H9 (cell line): ENCODE measurements at regions not wholly inside any gene's neighbourhood (a gene's known extent, or its start where the extent isn't known, plus 50 kb on each side); places are given as distances from the start of the nearest gene placed in this dataset.

Source experiments
- DNase-seq: peaks from one replicate; pipeline ENCODE4 v3.0.0-alpha.2; 2017
- H2AFZ ChIP-seq: one replicate; pipeline ENCODE4 v1.6.1; 2013; ENCODE audit warnings: mild to moderate bottlenecking, low read length, control low read depth, moderate library complexity
- H2AK5ac ChIP-seq: 2 replicates; pipeline ENCODE4 v1.6.1; 2013; ENCODE audit warnings: low read length, control low read depth, mixed read lengths; ENCODE audit not compliant: insufficient read length
- H2BK120ac ChIP-seq: one replicate; pipeline ENCODE4 v1.6.1; 2013; ENCODE audit warnings: low read depth, mild to moderate bottlenecking, low read length, control low read depth, inconsistent platforms; ENCODE audit not compliant: poor library complexity, severe bottlenecking
- H2BK12ac ChIP-seq: 2 replicates; pipeline ENCODE4 v1.6.1; 2013; ENCODE audit warnings: low read length, control low read depth, mixed read lengths, low read depth; ENCODE audit not compliant: insufficient read length
- H2BK15ac ChIP-seq: 2 replicates; pipeline ENCODE4 v1.6.1; 2013; ENCODE audit warnings: low read depth, low read length, control low read depth
- H2BK20ac ChIP-seq: one replicate; pipeline ENCODE4 v1.6.1; 2013; ENCODE audit warnings: low read depth, mild to moderate bottlenecking, low read length, control low read depth, inconsistent platforms; ENCODE audit not compliant: poor library complexity, severe bottlenecking
- H2BK5ac ChIP-seq: 2 replicates; pipeline ENCODE4 v1.6.1; 2013; ENCODE audit warnings: low read length, control low read depth, mixed read lengths; ENCODE audit not compliant: insufficient read length
- H3K14ac ChIP-seq: 2 replicates; pipeline ENCODE4 v1.6.1; 2013; ENCODE audit warnings: low read length, control low read depth; ENCODE audit not compliant: insufficient read depth
- H3K18ac ChIP-seq: 2 replicates; pipeline ENCODE4 v1.6.1; 2013; ENCODE audit warnings: low read depth, mild to moderate bottlenecking, mixed read lengths, low read length, control low read depth; ENCODE audit not compliant: insufficient read length
- H3K23ac ChIP-seq: 2 replicates; pipeline ENCODE4 v1.6.1; 2013; ENCODE audit warnings: low read length, control low read depth, mixed read lengths, low read depth; ENCODE audit not compliant: insufficient read length
- H3K23me2 ChIP-seq: 2 replicates; pipeline ENCODE4 v1.6.1; 2013; ENCODE audit warnings: low read depth, mild to moderate bottlenecking, mixed read lengths, low read length, control low read depth; ENCODE audit not compliant: insufficient read length, poor library complexity, severe bottlenecking
- H3K27ac ChIP-seq: 2 replicates; pipeline ENCODE4 v1.5.1; 2013; ENCODE audit warnings: low read length, control low read depth, mixed read lengths, low read depth; ENCODE audit not compliant: insufficient read length
- H3K27me3 ChIP-seq: 2 replicates; pipeline ENCODE4 v1.6.1; 2013; ENCODE audit warnings: low read length, control low read depth, inconsistent platforms; ENCODE audit not compliant: insufficient read depth
- H3K4ac ChIP-seq: 2 replicates; pipeline ENCODE4 v1.6.1; 2013; ENCODE audit warnings: low read depth, mild to moderate bottlenecking, control low read depth, inconsistent platforms, low read length, moderate library complexity
- H3K4me1 ChIP-seq: 2 replicates; pipeline ENCODE4 v1.6.1; 2013; ENCODE audit warnings: low read length, control low read depth, inconsistent platforms; ENCODE audit not compliant: insufficient read depth
- H3K4me2 ChIP-seq: 2 replicates; pipeline ENCODE4 v1.6.1; 2013; ENCODE audit warnings: low read length, control low read depth, mixed read lengths; ENCODE audit not compliant: insufficient read length, insufficient read depth
- H3K56ac ChIP-seq: 2 replicates; pipeline ENCODE4 v1.6.1; 2013; ENCODE audit warnings: low read depth, mild to moderate bottlenecking, mixed read lengths, low read length, control low read depth; ENCODE audit not compliant: insufficient read length
- H3K79me1 ChIP-seq: 2 replicates; pipeline ENCODE4 v1.6.1; 2013; ENCODE audit warnings: low read depth, mild to moderate bottlenecking, moderate library complexity, low read length, control low read depth, inconsistent platforms; ENCODE audit not compliant: insufficient read depth, poor library complexity, severe bottlenecking
- H3K79me2 ChIP-seq: 2 replicates; pipeline ENCODE4 v1.6.1; 2013; ENCODE audit warnings: low read length, control low read depth, inconsistent platforms; ENCODE audit not compliant: insufficient read depth
- H3K9ac ChIP-seq: 2 replicates; pipeline ENCODE4 v1.6.1; 2013; ENCODE audit warnings: low read length, control low read depth, mixed read lengths; ENCODE audit not compliant: insufficient read length; ENCODE audit errors: extremely low read depth
- H3K9me3 ChIP-seq: one replicate; pipeline ENCODE4 v1.6.1; 2013; ENCODE audit warnings: low read depth, low read length, inconsistent platforms; ENCODE audit not compliant: control insufficient read depth
- H3T11ph ChIP-seq: one replicate; pipeline ENCODE4 v1.6.1; 2013; ENCODE audit warnings: mild to moderate bottlenecking, low read length, control low read depth, inconsistent platforms
- H4K20me1 ChIP-seq: one replicate; pipeline ENCODE4 v1.6.1; 2013; ENCODE audit not compliant: control insufficient read depth, insufficient read length, insufficient read depth
- H4K5ac ChIP-seq: 2 replicates; pipeline ENCODE4 v1.6.1; 2013; ENCODE audit warnings: low read depth, mild to moderate bottlenecking, mixed read lengths, low read length, control low read depth; ENCODE audit not compliant: insufficient read length
- H4K8ac ChIP-seq: replicated peaks from 2 replicates; pipeline ENCODE4 v1.6.1; 2013; ENCODE audit warnings: low read length, control low read depth, mixed read lengths, low read depth; ENCODE audit not compliant: insufficient read length
- H4K91ac ChIP-seq: 2 replicates; pipeline ENCODE4 v1.6.1; 2013; ENCODE audit warnings: low read depth, mild to moderate bottlenecking, moderate library complexity, mixed read lengths, low read length, control low read depth; ENCODE audit not compliant: insufficient read length
- H3K27ac Mint-ChIP-seq, 3 experiments: 2 replicates in 2 of 3; 3 replicates in 1 of 3; pipeline ENCODE4 v1.8.0; 2020 to 2021; ENCODE audit warnings: mixed read lengths in 3 of 3, mild to moderate bottlenecking in 1 of 3, moderate library complexity in 1 of 3
- H3K27me3 Mint-ChIP-seq: 2 replicates; pipeline ENCODE4 v1.8.0; 2021; ENCODE audit warnings: low read depth, mild to moderate bottlenecking, moderate library complexity, mixed read lengths
- H3K36me3 Mint-ChIP-seq, 3 experiments: 2 replicates in 2 of 3; 3 replicates in 1 of 3; pipeline ENCODE4 v1.8.0; 2020 to 2021; ENCODE audit warnings: low read depth in 3 of 3, mixed read lengths in 3 of 3; ENCODE audit not compliant: insufficient read depth in 1 of 3
- H3K4me1 Mint-ChIP-seq, 2 experiments: 2 replicates each; pipeline ENCODE4 v1.8.0; 2020; ENCODE audit warnings: mixed read lengths in 2 of 2
- H3K4me3 Mint-ChIP-seq, 2 experiments: 2 replicates in 1 of 2; 3 replicates in 1 of 2; pipeline ENCODE4 v1.8.0; 2020 to 2021; ENCODE audit warnings: mild to moderate bottlenecking in 2 of 2, mixed read lengths in 2 of 2, moderate library complexity in 1 of 2
- H3K9me3 Mint-ChIP-seq, 2 experiments: 2 replicates in 1 of 2; 3 replicates in 1 of 2; pipeline ENCODE4 v1.8.0; 2020; ENCODE audit warnings: mild to moderate bottlenecking in 2 of 2, mixed read lengths in 2 of 2, moderate library complexity in 1 of 2
- WGBS: extraction: QIAGEN DNeasy Blood & Tissue Kit; methylation state at CpG from one replicate; pipeline ENCODE4 v1.1.7; 2013; ENCODE audit warnings: missing lambda C conversion rate, low lambda C conversion rate, mixed read lengths; ENCODE audit not compliant: insufficient read length; ENCODE audit errors: extremely low coverage; 5-methylcytosine and 5-hydroxymethylcytosine counted together
- TF ChIP-seq, protein P1 (sequence below): fragments of 200-600 bp; sonication (generic); conservative IDR thresholded peaks from 3 replicates; pipeline ENCODE4 v1.8.0; 2021; ENCODE audit warnings: antibody characterized with exemption, mild to moderate bottlenecking

DNA sequence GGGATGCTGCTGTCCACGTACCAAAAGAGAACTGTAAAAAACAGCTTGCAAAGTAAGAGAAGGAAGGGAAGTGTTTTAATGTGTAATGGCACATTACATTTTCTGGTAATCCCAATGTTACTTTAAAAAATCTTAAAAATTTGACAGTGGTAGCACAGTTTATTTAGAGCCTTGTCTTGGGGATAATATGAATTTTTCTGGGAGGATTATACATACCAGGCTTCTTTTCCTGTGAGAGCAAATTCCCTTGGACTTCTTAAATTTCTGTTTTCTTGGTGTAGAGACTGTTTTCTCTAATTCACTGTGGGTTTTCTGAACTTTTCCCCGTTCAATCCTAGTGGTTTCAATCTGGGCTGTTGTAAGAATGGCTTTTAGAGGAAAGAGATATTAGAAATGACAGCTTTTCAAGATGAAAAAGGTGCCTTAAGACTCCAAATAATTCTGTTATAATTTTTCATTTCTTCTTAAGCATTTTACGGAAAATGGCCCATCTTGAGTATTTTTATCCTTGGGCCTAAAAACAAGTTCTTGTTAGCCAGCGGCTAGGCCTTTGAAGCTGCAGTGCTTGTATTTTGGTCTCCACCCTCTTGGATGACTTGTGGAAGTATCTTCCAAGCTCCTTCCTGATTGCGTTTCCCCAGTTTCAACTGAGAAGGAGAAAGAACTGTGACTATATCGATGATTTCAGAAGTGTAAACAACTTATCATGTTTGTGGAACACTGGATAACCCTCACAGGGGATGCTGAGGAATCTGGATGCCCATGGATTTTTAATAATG, 70.0 kb downstream of the LEPR start:
- H2BK5ac ChIP-seq: no peak overlapping the region
- H3K56ac ChIP-seq: no peak overlapping the region
- H2BK20ac ChIP-seq: no peak overlapping the region
- H3K27me3 ChIP-seq: no peaks in the 10 kb centered on the region
- no peak overlapping the region for H2BK12ac ChIP-seq
- H3K79me1 ChIP-seq: no peaks in the 10 kb centered on the region
- no peak overlapping the region for H3K27ac Mint-ChIP-seq
- H4K91ac ChIP-seq: no peak overlapping the region
- H2AFZ ChIP-seq: no peak overlapping the region
- H3K14ac ChIP-seq: no peak overlapping the region
- H3K79me2 ChIP-seq: no peaks in the 10 kb centered on the region
- H2BK15ac ChIP-seq: no peak overlapping the region
- H3K4ac ChIP-seq: no peak overlapping the region
- H3K23ac ChIP-seq: no peak overlapping the region
- no peak overlapping the region for H4K5ac ChIP-seq
- no peaks in the 10 kb centered on the region for H3K9me3 Mint-ChIP-seq
- H3T11ph ChIP-seq: no peak overlapping the region
- H3K36me3 Mint-ChIP-seq: no peaks in the 10 kb centered on the region
- no peak overlapping the region for H2BK120ac ChIP-seq
- no peak overlapping the region for H3K4me3 Mint-ChIP-seq
- H4K8ac ChIP-seq: no peak overlapping the region
- no peak overlapping the region for H3K18ac ChIP-seq
- no peak overlapping the region for H3K9ac ChIP-seq
- no peaks in the 10 kb centered on the region for H3K4me1 ChIP-seq
- no peaks in the 10 kb centered on the region; the same call in 1 of the 2 replicates for H3K27me3 Mint-ChIP-seq
- WGBS: no CpG with 5 or more reads among the region's 6 CpGs
- H3K4me1 Mint-ChIP-seq: no peaks in the 10 kb centered on the region
- no peak overlapping the region for H2AK5ac ChIP-seq
- no peaks in the 10 kb centered on the region for H3K9me3 ChIP-seq
- no peaks in the 10 kb centered on the region for H3K23me2 ChIP-seq
- no peak for DNase-seq
- H4K20me1 ChIP-seq: no peaks in the 10 kb centered on the region
- H3K27ac ChIP-seq: no peak overlapping the region
- H3K4me2 ChIP-seq: no peak overlapping the region
- TF ChIP-seq, protein P1, sequence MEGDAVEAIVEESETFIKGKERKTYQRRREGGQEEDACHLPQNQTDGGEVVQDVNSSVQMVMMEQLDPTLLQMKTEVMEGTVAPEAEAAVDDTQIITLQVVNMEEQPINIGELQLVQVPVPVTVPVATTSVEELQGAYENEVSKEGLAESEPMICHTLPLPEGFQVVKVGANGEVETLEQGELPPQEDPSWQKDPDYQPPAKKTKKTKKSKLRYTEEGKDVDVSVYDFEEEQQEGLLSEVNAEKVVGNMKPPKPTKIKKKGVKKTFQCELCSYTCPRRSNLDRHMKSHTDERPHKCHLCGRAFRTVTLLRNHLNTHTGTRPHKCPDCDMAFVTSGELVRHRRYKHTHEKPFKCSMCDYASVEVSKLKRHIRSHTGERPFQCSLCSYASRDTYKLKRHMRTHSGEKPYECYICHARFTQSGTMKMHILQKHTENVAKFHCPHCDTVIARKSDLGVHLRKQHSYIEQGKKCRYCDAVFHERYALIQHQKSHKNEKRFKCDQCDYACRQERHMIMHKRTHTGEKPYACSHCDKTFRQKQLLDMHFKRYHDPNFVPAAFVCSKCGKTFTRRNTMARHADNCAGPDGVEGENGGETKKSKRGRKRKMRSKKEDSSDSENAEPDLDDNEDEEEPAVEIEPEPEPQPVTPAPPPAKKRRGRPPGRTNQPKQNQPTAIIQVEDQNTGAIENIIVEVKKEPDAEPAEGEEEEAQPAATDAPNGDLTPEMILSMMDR: no peak
